ENCODE measurements at regions not wholly inside any gene's neighbourhood (a gene's known extent, or its start where the extent isn't known, plus 50 kb on each side); places are given as distances from the start of the nearest gene placed in this dataset.

GRCh38 chr10:4701016-4701415 is 125.0 kb upstream of the AKR1E2 start:
- no peak for DNase-seq
- Histone ChIP-seq H4K20me1 (ENCODE audit: insufficient read depth, low read length) (no peaks in the 10 kb centered on the region), H3K9me3 (ENCODE audit: insufficient read depth, low read length, severe bottlenecking) (no peaks in the 10 kb centered on the region), H2AFZ (ENCODE audit: low read depth, low read length) (no peak overlapping the region), H3K4me3 (ENCODE audit: low read depth in 1 of 2, low read length in 2 of 2) (no peak overlapping the region), H3K9ac (ENCODE audit: low read depth, low read length) (no peak overlapping the region), H3K4me2 (ENCODE audit: insufficient read depth, low read length) (no peak overlapping the region), H3K79me2 (ENCODE audit: insufficient read depth, low read length) (no peaks in the 10 kb centered on the region), H3K36me3 (ENCODE audit: insufficient read depth, low read length) (no peaks in the 10 kb centered on the region), H3K27ac (ENCODE audit: low read length) (no peak overlapping the region), H3K4me1 (ENCODE audit: insufficient read depth, low read length) (no peaks in the 10 kb centered on the region), H3K27me3 (ENCODE audit: insufficient read depth, low read length, poor library complexity) (no peaks in the 10 kb centered on the region)
- TF ChIP-seq CTCF (IDR thresholded peaks at IDR 0.05; ENCODE audit: borderline replicate concordance, extremely low read depth, low read length, poor library complexity, severe bottlenecking) (no peak), EZH2 (IDR thresholded peaks at IDR 0.05; ENCODE audit: borderline replicate concordance, low read depth, low read length, severe bottlenecking) (no peak)
- no peak for ATAC-seq (ENCODE audit: insufficient read depth, low read depth)

- Histone ChIP-seq H3K27ac (ENCODE audit: low read length) (no peak overlapping the region), H4K20me1 (ENCODE audit: insufficient read depth, low read length) (no peaks in the 10 kb centered on the region), H2AFZ (ENCODE audit: low read depth, low read length) (no peak overlapping the region), H3K79me2 (ENCODE audit: insufficient read depth, low read length) (no peaks in the 10 kb centered on the region), H3K27me3 (ENCODE audit: insufficient read depth, low read length, poor library complexity) (no peaks in the 10 kb centered on the region), H3K4me1 (ENCODE audit: insufficient read depth, low read length) (no peaks in the 10 kb centered on the region), H3K9me3 (ENCODE audit: insufficient read depth, low read length, severe bottlenecking) (no peaks in the 10 kb centered on the region), H3K4me2 (ENCODE audit: insufficient read depth, low read length) (no peak overlapping the region), H3K36me3 (ENCODE audit: insufficient read depth, low read length) (no peaks in the 10 kb centered on the region), H3K9ac (ENCODE audit: low read depth, low read length) (no peak overlapping the region), H3K4me3 (ENCODE audit: low read depth in 1 of 2, low read length in 2 of 2) (no peak overlapping the region)
- TF ChIP-seq CTCF (IDR thresholded peaks at IDR 0.05; ENCODE audit: borderline replicate concordance, extremely low read depth, low read length, poor library complexity, severe bottlenecking) = no peak
- no peak for TF ChIP-seq EZH2 (IDR thresholded peaks at IDR 0.05; ENCODE audit: borderline replicate concordance, low read depth, low read length, severe bottlenecking)
- ATAC-seq (ENCODE audit: insufficient read depth, low read depth) (no peak), DNase-seq (no peak)
These were observed 125.9 kb upstream of the AKR1E2 start for GRCh38 chr10:4699950-4700730.

- H3K4me3 ChIP-seq (ENCODE audit: low read depth in 1 of 2, low read length in 2 of 2) = no peak overlapping the region
- no peaks in the 10 kb centered on the region for H3K36me3 ChIP-seq (ENCODE audit: insufficient read depth, low read length)
- no peaks in the 10 kb centered on the region for H3K4me1 ChIP-seq (ENCODE audit: insufficient read depth, low read length)
- no peaks in the 10 kb centered on the region for H3K27me3 ChIP-seq (ENCODE audit: insufficient read depth, low read length, poor library complexity)
- no peaks in the 10 kb centered on the region for H3K9me3 ChIP-seq (ENCODE audit: insufficient read depth, low read length, severe bottlenecking)
- H2AFZ ChIP-seq (ENCODE audit: low read depth, low read length) = no peak overlapping the region
- no peak overlapping the region for H3K4me2 ChIP-seq (ENCODE audit: insufficient read depth, low read length)
- no peaks in the 10 kb centered on the region for H4K20me1 ChIP-seq (ENCODE audit: insufficient read depth, low read length)
- H3K79me2 ChIP-seq (ENCODE audit: insufficient read depth, low read length) = no peaks in the 10 kb centered on the region
- ATAC-seq (ENCODE audit: insufficient read depth, low read depth) = no peak
- DNase-seq = no peak
- no peak overlapping the region for H3K27ac ChIP-seq (ENCODE audit: low read length)
- H3K9ac ChIP-seq (ENCODE audit: low read depth, low read length) = no peak overlapping the region
- no peak for TF ChIP-seq CTCF (IDR thresholded peaks at IDR 0.05; ENCODE audit: borderline replicate concordance, extremely low read depth, low read length, poor library complexity, severe bottlenecking)
- no peak for TF ChIP-seq EZH2 (IDR thresholded peaks at IDR 0.05; ENCODE audit: borderline replicate concordance, low read depth, low read length, severe bottlenecking)
These were observed 127.9 kb upstream of the AKR1E2 start for GRCh38 chr10:4698075-4698474.

Measured in DND-41 (cell line).